IMR-90 (cell line): ENCODE measurements at regions not wholly inside any gene's neighbourhood (a gene's known extent, or its start where the extent isn't known, plus 50 kb on each side); places are given as distances from the start of the nearest gene placed in this dataset.

Experiments used
- ATAC-seq: fragments of 200-7000 bp; cut with Tn5 transposase; 2 replicates; pipeline ENCODE4 v1.9.1; 2020; ENCODE audit warnings: low read depth, mild to moderate bottlenecking, moderate library complexity
- BruUV-seq: library from RNA; stranded (reverse); fragments of 400-500 nt; replicated peaks from 2 replicates; lab custom pipeline; 2021; lab: Mats Ljungman, UMichigan
- CTCF ChIA-PET: fragments of 300-600 bp; formaldehyde crosslinking; extraction: SDS; loops from one replicate; lab custom pipeline; 2021; ENCODE audit warnings: antibody characterized with exemption; lab: Yijun Ruan, JAX
- POLR2A ChIA-PET: fragments of 300-600 bp; sonication (Branson Sonifier 250); formaldehyde crosslinking; loops from one replicate; lab custom pipeline; 2022; ENCODE audit warnings: antibody characterized with exemption; ENCODE audit not compliant: unreplicated experiment; lab: Charles Lee
- DNase-seq: peaks from one replicate; pipeline ENCODE4 v3.0.0; 2013
- H2AFZ ChIP-seq: replicated peaks from 2 replicates; pipeline ENCODE3; 2013; ENCODE audit warnings: low read length, mild to moderate bottlenecking; ENCODE audit not compliant: poor library complexity
- H2AK5ac ChIP-seq: 2 replicates; pipeline ENCODE4 v1.6.1; 2013; ENCODE audit warnings: low read depth, low read length, inconsistent platforms
- H2AK9ac ChIP-seq: replicated peaks from 2 replicates; pipeline ENCODE3; 2013; ENCODE audit warnings: mild to moderate bottlenecking, low read depth, low read length, moderate library complexity; ENCODE audit not compliant: poor library complexity
- H2BK120ac ChIP-seq: 2 replicates; pipeline ENCODE4 v1.6.1; 2013; ENCODE audit warnings: low read depth, low read length, inconsistent platforms
- H2BK15ac ChIP-seq: 3 replicates; pipeline ENCODE4 v1.6.1; 2013; ENCODE audit warnings: low read depth, low read length, inconsistent platforms
- H2BK20ac ChIP-seq: 2 replicates; pipeline ENCODE4 v1.6.1; 2013; ENCODE audit warnings: low read depth, mild to moderate bottlenecking, inconsistent platforms, low read length, moderate library complexity
- H2BK5ac ChIP-seq: 2 replicates; pipeline ENCODE4 v1.6.1; 2013; ENCODE audit warnings: mild to moderate bottlenecking, low read depth, low read length, inconsistent platforms; ENCODE audit not compliant: poor library complexity, severe bottlenecking
- H3K14ac ChIP-seq: replicated peaks from 2 replicates; pipeline ENCODE4 v1.6.1; 2013; ENCODE audit warnings: low read depth, low read length, inconsistent platforms
- H3K18ac ChIP-seq: 2 replicates; pipeline ENCODE4 v1.6.1; 2013; ENCODE audit warnings: low read depth, low read length, control low read depth
- H3K23ac ChIP-seq: 2 replicates; pipeline ENCODE4 v1.6.1; 2013; ENCODE audit warnings: low read depth, low read length, inconsistent platforms
- H3K27ac ChIP-seq: 2 replicates; pipeline ENCODE4 v1.5.1; 2013; ENCODE audit warnings: mild to moderate bottlenecking, control low read depth, low read length; ENCODE audit not compliant: insufficient read depth
- H3K27me3 ChIP-seq: 2 replicates; pipeline ENCODE4 v1.6.1; 2013; ENCODE audit warnings: low read length; ENCODE audit not compliant: control insufficient read depth, insufficient read depth
- H3K36me3 ChIP-seq: 2 replicates; pipeline ENCODE4 v1.6.1; 2013; ENCODE audit warnings: low read length, mixed read lengths; ENCODE audit not compliant: control insufficient read depth, insufficient read depth
- H3K4ac ChIP-seq: 2 replicates; pipeline ENCODE4 v1.6.1; 2013; ENCODE audit warnings: low read depth, low read length, inconsistent platforms
- H3K4me1 ChIP-seq: 2 replicates; pipeline ENCODE4 v1.6.1; 2013; ENCODE audit warnings: low read length, mixed read lengths; ENCODE audit not compliant: control insufficient read depth, insufficient read depth
- H3K4me2 ChIP-seq: 2 replicates; pipeline ENCODE4 v1.6.1; 2013; ENCODE audit warnings: low read depth, mild to moderate bottlenecking, control low read depth, low read length, moderate library complexity
- H3K4me3 ChIP-seq: 2 replicates; pipeline ENCODE4 v1.5.1; 2013; ENCODE audit warnings: low read depth, mild to moderate bottlenecking, control low read depth, low read length, moderate library complexity; ENCODE audit not compliant: insufficient read depth
- H3K56ac ChIP-seq: 2 replicates; pipeline ENCODE4 v1.6.1; 2013; ENCODE audit warnings: low read length, inconsistent platforms; ENCODE audit not compliant: insufficient read depth; ENCODE audit errors: extremely low read depth
- H3K79me1 ChIP-seq, 2 experiments: 2 replicates each; pipeline ENCODE4 v1.6.1; 2013; ENCODE audit warnings: low read length in 2 of 2, inconsistent platforms in 1 of 2, low read depth in 1 of 2
- H3K9ac ChIP-seq: 2 replicates; pipeline ENCODE4 v1.6.1; 2013; ENCODE audit warnings: low read depth, low read length, control low read depth
- H3K9me1 ChIP-seq: 2 replicates; pipeline ENCODE4 v1.6.1; 2013; ENCODE audit warnings: low read length, inconsistent platforms; ENCODE audit not compliant: insufficient read depth
- H3K9me3 ChIP-seq: 2 replicates; pipeline ENCODE4 v1.6.1; 2013; ENCODE audit warnings: low read length; ENCODE audit not compliant: control insufficient read depth, insufficient read depth
- H4K20me1 ChIP-seq: 2 replicates; pipeline ENCODE4 v1.6.1; 2013; ENCODE audit warnings: low read length, inconsistent platforms; ENCODE audit not compliant: insufficient read depth
- H4K5ac ChIP-seq: 2 replicates; pipeline ENCODE4 v1.6.1; 2013; ENCODE audit warnings: mild to moderate bottlenecking, low read depth, low read length, control low read depth
- H4K8ac ChIP-seq, 2 experiments: 2 replicates each; pipeline ENCODE4 v1.6.1; 2013; ENCODE audit warnings: low read depth in 2 of 2, low read length in 2 of 2, control low read depth in 1 of 2, inconsistent platforms in 1 of 2
- H4K91ac ChIP-seq: 2 replicates; pipeline ENCODE4 v1.6.1; 2013; ENCODE audit warnings: low read depth, low read length, inconsistent platforms; ENCODE audit not compliant: insufficient read depth
- BHLHE40 ChIP-seq: fragments of 150-350 bp; IDR thresholded peaks from 2 replicates; pipeline ENCODE4 v1.6.1; 2016; ENCODE audit warnings: mild to moderate bottlenecking, low read depth, low read length
- CEBPB ChIP-seq: IDR thresholded peaks from 2 replicates; pipeline ENCODE4 v1.6.1; 2012; ENCODE audit warnings: low read depth, low read length, improper control_type of control experiment
- CHD1 ChIP-seq: IDR thresholded peaks from 2 replicates; pipeline ENCODE4 v1.6.1; 2012; ENCODE audit warnings: low read depth, low read length, improper control_type of control experiment
- CTCF ChIP-seq: conservative IDR thresholded peaks from 2 replicates; pipeline ENCODE4 v1.5.1; 2012; ENCODE audit warnings: mild to moderate bottlenecking, low read depth, low read length, improper control_type of control experiment
- ELK1 ChIP-seq: fragments of 150-350 bp; IDR thresholded peaks from 2 replicates; pipeline ENCODE4 v1.6.1; 2016; ENCODE audit warnings: low read depth, mild to moderate bottlenecking, low read length, moderate library complexity, borderline replicate concordance
- FOS ChIP-seq: fragments of 150-350 bp; IDR thresholded peaks from 2 replicates; pipeline ENCODE4 v1.6.1; 2016; ENCODE audit warnings: low read depth, low read length
- MAFK ChIP-seq: IDR thresholded peaks from 2 replicates; pipeline ENCODE4 v1.6.1; 2012; ENCODE audit warnings: low read depth, low read length, improper control_type of control experiment
- MAZ ChIP-seq: IDR thresholded peaks from 2 replicates; pipeline ENCODE4 v1.6.1; 2012; ENCODE audit warnings: low read depth, mild to moderate bottlenecking, low read length, improper control_type of control experiment, moderate library complexity, borderline replicate concordance
- MXI1 ChIP-seq: IDR thresholded peaks from 2 replicates; pipeline ENCODE4 v1.6.1; 2012; ENCODE audit warnings: low read depth, mild to moderate bottlenecking, low read length, moderate library complexity, borderline replicate concordance
- NFE2L2 ChIP-seq: fragments of 150-350 bp; IDR thresholded peaks from 2 replicates; pipeline ENCODE4 v1.6.1; 2016; ENCODE audit warnings: low read depth, mild to moderate bottlenecking, low read length
- POLR2A ChIP-seq: IDR thresholded peaks from 2 replicates; pipeline ENCODE4 v1.6.1; 2012; ENCODE audit warnings: mild to moderate bottlenecking, low read depth, low read length
- RAD21 ChIP-seq: IDR thresholded peaks from 2 replicates; pipeline ENCODE4 v1.6.1; 2012; ENCODE audit warnings: low read length, improper control_type of control experiment
- RCOR1 ChIP-seq: IDR thresholded peaks from 2 replicates; pipeline ENCODE4 v1.6.1; 2012; ENCODE audit warnings: mild to moderate bottlenecking, low read length, improper control_type of control experiment; ENCODE audit not compliant: insufficient replicate concordance
- RFX5 ChIP-seq: IDR thresholded peaks from 2 replicates; pipeline ENCODE4 v1.8.0; 2012; ENCODE audit warnings: low read depth, mild to moderate bottlenecking, low read length, moderate library complexity
- SMC3 ChIP-seq: fragments of 150-350 bp; IDR thresholded peaks from 2 replicates; pipeline ENCODE4 v1.6.1; 2016; ENCODE audit warnings: low read depth, mild to moderate bottlenecking, antibody characterized with exemption, low read length, moderate library complexity
- USF2 ChIP-seq: fragments of 150-350 bp; IDR thresholded peaks from 2 replicates; pipeline ENCODE4 v1.6.1; 2017; ENCODE audit warnings: mild to moderate bottlenecking, antibody characterized with exemption, low read length, low read depth
- WGBS, 2 experiments: methylation state at CpG; one replicate each; pipeline versions ENCODE4 v1.1.5 to v1.1.7; 2013; ENCODE audit warnings: missing lambda C conversion rate in 2 of 2; ENCODE audit not compliant: insufficient read length in 1 of 2; ENCODE audit errors: extremely low coverage in 2 of 2; 5-methylcytosine and 5-hydroxymethylcytosine counted together
- dilution Hi-C: fragments of 300-500 bp; cut with HindIII; formaldehyde crosslinking; loops from one replicate; pipeline ENCODE4 v1.14.3; 2018; ENCODE audit warnings: low sequenced_read_pairs; ENCODE audit not compliant: unreplicated experiment
- in situ Hi-C: fragments of 300-500 bp; cut with MboI; formaldehyde crosslinking; loops from 3 replicates; pipeline ENCODE4 v1.14.3; 2019; ENCODE audit warnings: low sequenced_read_pairs, inconsistent platforms, mixed read lengths
- intact Hi-C: fragments of 100-400 bp; cut with micrococcal nuclease; formaldehyde crosslinking; loops from 2 replicates; pipeline ENCODE4 v1.10.0; 2022

- Histone ChIP-seq H3K23ac (no peak overlapping the region), H3K56ac (no peak overlapping the region), H4K20me1 (no peaks in the 10 kb centered on the region), H4K5ac (no peak overlapping the region), H2AFZ (no peak overlapping the region), H3K4me2 (no peak overlapping the region), H4K91ac (peak overlapping the region; percentile 56; the same call in 1 of the 2 replicates), H2BK5ac (no peak overlapping the region), H3K4me3 (no peak overlapping the region), H3K9me1 (peaks cover 7% of the 10 kb centered on the region), H4K8ac (peak overlapping the region; percentile 1 to 41; a peak in 1 of 4 replicates), H3K36me3 (no peaks in the 10 kb centered on the region), H2AK9ac (no peak overlapping the region), H2BK120ac (peak overlapping the region; percentile 62; the same call in 1 of the 2 replicates), H3K9me3 (no peaks in the 10 kb centered on the region), H3K18ac (peak overlapping the region; percentile 70; the same call in 1 of the 2 replicates), H2BK20ac (peak overlapping the region; percentile 61), H3K27ac (no peak overlapping the region), H3K27me3 (no peaks in the 10 kb centered on the region), H2BK15ac (peak overlapping the region; percentile 95; the same call in 1 of the 3 replicates), H3K4me1 (peaks cover 9% of the 10 kb centered on the region), H3K9ac (no peak overlapping the region), H2AK5ac (0 out of 2 replicates have a peak overlapping the region, but pooled peaks have one; percentile 66), H3K4ac (peak overlapping the region; percentile 5; the same call in 1 of the 2 replicates), H3K14ac (0 out of 2 replicates have a peak overlapping the region, but pooled peaks have one; percentile 10), H3K79me1 (peaks cover 0 to 5% of the 10 kb centered on the region in 2 experiments; a peak in 1 of 4 replicates)
- intact Hi-C loops: loop anchor here (10.0 kb wide), 1 partner anchor 374 kb away; no protein-coding TSS in a partner anchor
- DNase-seq (no peak), ATAC-seq (no peak)
- dilution Hi-C loops: no loop called here
- TF ChIP-seq MAFK (no peak), SMC3 (no peak), MAZ (no peak), BHLHE40 (no peak), CTCF (no peak), RCOR1 (no peak), RAD21 (no peak), ELK1 (no peak), USF2 (no peak), POLR2A (no peak), CEBPB (no peak), MXI1 (no peak), NFE2L2 (no peak), RFX5 (no peak), FOS (no peak), CHD1 (no peak)
- in situ Hi-C loops: loop anchor here (25.0 kb wide), 1 partner anchor 372 kb away; no protein-coding TSS in a partner anchor
- ChIA-PET POLR2A (no interaction called here), CTCF (interaction anchor here (1.0 kb wide), 1 partner anchor 328 kb away, joined by 3 read pairs; no protein-coding TSS in a partner anchor)
- no CpG with 5 or more reads among the region's 1 CpG for WGBS, 2 experiments
- BruUV-seq: no TSS peak
These were observed 446.0 kb upstream of the SEMA3A start for GRCh38 chr7:84640637-84641036.
